Brain microvascular endothelial cell (primary cell): ENCODE measurements at regions not wholly inside any gene's neighbourhood (a gene's known extent, or its start where the extent isn't known, plus 50 kb on each side); places are given as distances from the start of the nearest gene placed in this dataset.
A peak's percentile ranks its signal among the peaks of the same experiment; 100 is the strongest.
"Not testable (repeated sequence)": the region's sequence is repeated elsewhere in the genome, so short reads cannot be mapped to it uniquely, and the experiment has no call there.

Source experiments
- DNase-seq: peaks from one replicate; pipeline ENCODE4 v3.0.0-alpha.2; 2020
- H3K27ac ChIP-seq: fragments of 250-450 bp; sonication (Bioruptor Pico); 2 replicates; pipeline ENCODE4 v1.5.1; 2020; ENCODE audit warnings: mild to moderate bottlenecking, moderate library complexity
- H3K27me3 ChIP-seq: fragments of 250-450 bp; sonication (Bioruptor Pico); replicated peaks from 2 replicates; pipeline ENCODE4 v1.5.1; 2020; ENCODE audit warnings: mild to moderate bottlenecking
- H3K36me3 ChIP-seq: fragments of 250-450 bp; sonication (Bioruptor Pico); replicated peaks from 2 replicates; pipeline ENCODE4 v1.5.1; 2020; ENCODE audit warnings: mild to moderate bottlenecking
- H3K4me3 ChIP-seq: 2 replicates; pipeline ENCODE4 v1.5.1; 2011; ENCODE audit warnings: low read depth, mild to moderate bottlenecking, control low read depth, low read length, moderate library complexity
- CTCF ChIP-seq: IDR thresholded peaks from 2 replicates; pipeline ENCODE4 v1.5.1; 2011; ENCODE audit warnings: low read depth, mild to moderate bottlenecking, moderate library complexity, low read length, control low read depth, inconsistent platforms; ENCODE audit errors: missing control alignments
- in situ Hi-C: cut with HindIII; loops from 2 replicates; pipeline ENCODE4 v1.10.0; 2017; ENCODE audit warnings: low sequenced_read_pairs, low pct_ligation_motif_present

GRCh38 chr2:187686416-187687024, 132.3 kb upstream of the TFPI start:
- in situ Hi-C loops = no loop called here
- no peaks in the 10 kb centered on the region for H3K36me3 ChIP-seq
- no peak for TF ChIP-seq CTCF
- no peaks in the 10 kb centered on the region for H3K27me3 ChIP-seq
- DNase-seq = no peak
- H3K27ac ChIP-seq = no peak overlapping the region
- no peak overlapping the region for H3K4me3 ChIP-seq

GRCh38 chr2:187687585-187687984, 133.3 kb upstream of the TFPI start:
- no peaks in the 10 kb centered on the region for H3K27me3 ChIP-seq
- TF ChIP-seq CTCF = no peak
- in situ Hi-C loops = no loop called here
- no peak for DNase-seq
- no peak overlapping the region for H3K4me3 ChIP-seq
- no peaks in the 10 kb centered on the region for H3K36me3 ChIP-seq
- no peak overlapping the region for H3K27ac ChIP-seq

- in situ Hi-C loops = no loop called here
- no peak for TF ChIP-seq CTCF
- Histone ChIP-seq H3K27me3 (no peaks in the 10 kb centered on the region), H3K27ac (no peak overlapping the region), H3K4me3 (no peak overlapping the region), H3K36me3 (no peaks in the 10 kb centered on the region)
- no peak for DNase-seq
Observed at GRCh38 chr2:187689372-187689771, 135.1 kb upstream of the TFPI start.

- Histone ChIP-seq H3K27me3 (no peaks in the 10 kb centered on the region), H3K36me3 (no peaks in the 10 kb centered on the region), H3K4me3 (no peak overlapping the region), H3K27ac (no peak overlapping the region)
- TF ChIP-seq CTCF = no peak
- in situ Hi-C loops = no loop called here
- no peak for DNase-seq
Observed at GRCh38 chr2:187693923-187694322, 139.7 kb upstream of the TFPI start.

GRCh38 chr2:187696644-187697043, 142.4 kb upstream of the TFPI start:
- H3K27me3 ChIP-seq, in situ Hi-C loops, H3K27ac ChIP-seq, DNase-seq, H3K36me3 ChIP-seq, H3K4me3 ChIP-seq: not testable (repeated sequence)

GRCh38 chr2:187698374-187699110, 144.3 kb upstream of the TFPI start:
- in situ Hi-C loops = no loop called here
- DNase-seq = peak; percentile 28
- Histone ChIP-seq H3K4me3 (no peak overlapping the region), H3K27ac (no peak overlapping the region), H3K36me3 (no peaks in the 10 kb centered on the region), H3K27me3 (no peaks in the 10 kb centered on the region)
- TF ChIP-seq CTCF = no peak
